GM12878 (cell line): ENCODE measurements at regions not wholly inside any gene's neighbourhood (a gene's known extent, or its start where the extent isn't known, plus 50 kb on each side); places are given as distances from the start of the nearest gene placed in this dataset.

Experiments
- ATAC-seq: fragments of 200-7000 bp; cut with Tn5 transposase; 3 replicates; pipeline ENCODE4 v1.9.1; 2020; ENCODE audit warnings: mild to moderate bottlenecking, moderate library complexity
- BruUV-seq: library from RNA; stranded (reverse); fragments of 400-500 nt; replicated peaks from 2 replicates; lab custom pipeline; 2021; lab: Mats Ljungman, UMichigan
- CTCF ChIA-PET: fragments of 300-600 bp; sonication (Branson Sonifier 250); formaldehyde crosslinking; extraction: SDS; loops from one replicate; lab custom pipeline; 2021; ENCODE audit warnings: inconsistent platforms; lab: Yijun Ruan, JAX
- POLR2A ChIA-PET: fragments of 350-600 bp; formaldehyde crosslinking; extraction: SDS; loops from one replicate; lab custom pipeline; 2021; ENCODE audit warnings: inconsistent platforms; lab: Charles Lee
- RAD21 ChIA-PET: fragments of 300-600 bp; sonication (Branson Sonifier 250); formaldehyde crosslinking; loops from one replicate; lab custom pipeline; 2023; ENCODE audit warnings: antibody characterized with exemption; ENCODE audit not compliant: unreplicated experiment; lab: Charles Lee
- SMC1A ChIA-PET: fragments of 300-600 bp; sonication (Branson Sonifier 250); formaldehyde crosslinking; loops from one replicate; lab custom pipeline; 2023; ENCODE audit not compliant: unreplicated experiment, uncharacterized antibody; lab: Charles Lee
- DNase-seq: peaks from one replicate; pipeline ENCODE4 v3.0.0-alpha.2; 2011; ENCODE audit warnings: low read depth, low spot score
- FAIRE-seq: peaks from 3 replicates; lab custom pipeline; 2011; peaks lifted over from hg19 to GRCh38; lab: Jason Lieb, UNC
- H2AFZ ChIP-seq: 2 replicates; pipeline ENCODE4 v1.6.0; 2011; ENCODE audit warnings: low read depth, low read length, control low read depth; ENCODE audit not compliant: control insufficient read depth
- H3K27ac ChIP-seq: 2 replicates; pipeline ENCODE4 v1.5.1; 2011; ENCODE audit warnings: control low read depth; ENCODE audit not compliant: control insufficient read depth, insufficient read depth
- H3K27me3 ChIP-seq, 2 experiments: replicated peaks in 1 of 2; 2 replicates each; pipeline versions ENCODE4 v1.6.0 to v1.6.1; 2011; ENCODE audit warnings: low read length in 1 of 2; ENCODE audit not compliant: control insufficient read depth in 2 of 2, insufficient read depth in 2 of 2
- H3K36me3 ChIP-seq, 2 experiments: 2 replicates each; pipeline ENCODE4 v1.5.1; 2011; ENCODE audit warnings: low read length in 1 of 2; ENCODE audit not compliant: control insufficient read depth in 2 of 2, insufficient read depth in 2 of 2
- H3K4me1 ChIP-seq: 2 replicates; pipeline ENCODE4 v1.6.1; 2011; ENCODE audit warnings: mild to moderate bottlenecking, low read length, moderate library complexity, mixed read lengths; ENCODE audit not compliant: control insufficient read depth, insufficient read depth
- H3K4me2 ChIP-seq: 2 replicates; pipeline ENCODE4 v1.6.0; 2011; ENCODE audit warnings: control low read depth; ENCODE audit not compliant: control insufficient read depth, insufficient read depth
- H3K4me3 ChIP-seq: fragments of 200-600 bp; sonication (generic); 2 replicates; pipeline ENCODE4 v1.5.1; 2016
- H3K79me2 ChIP-seq: 2 replicates; pipeline ENCODE4 v1.6.0; 2011; ENCODE audit warnings: low read length; ENCODE audit not compliant: control insufficient read depth, insufficient read depth
- H3K9ac ChIP-seq: 2 replicates; pipeline ENCODE4 v1.8.0; 2011; ENCODE audit warnings: low read length, control low read depth, mixed read lengths; ENCODE audit not compliant: control insufficient read depth, insufficient read depth
- H3K9me3 ChIP-seq: replicated peaks from 3 replicates; pipeline ENCODE4 v1.5.1; 2011; ENCODE audit warnings: mild to moderate bottlenecking, low read length; ENCODE audit not compliant: control insufficient read depth, insufficient read depth
- H4K20me1 ChIP-seq: 2 replicates; pipeline ENCODE4 v1.6.0; 2011; ENCODE audit not compliant: control insufficient read depth, insufficient read depth
- CHD4 ChIP-seq: fragments of 200-600 bp; sonication (generic); IDR thresholded peaks from 2 replicates; pipeline ENCODE4 v1.6.1; 2016; ENCODE audit warnings: mild to moderate bottlenecking
- ETV6 ChIP-seq, 2 experiments: fragments of 450-650 bp in 1 of 2; IDR thresholded peaks in 1 of 2; conservative IDR thresholded peaks in 1 of 2; 2 replicates each; pipeline ENCODE4 v1.6.1; 2014; ENCODE audit warnings: antibody characterized with exemption in 1 of 2, borderline replicate concordance in 1 of 2, low read depth in 1 of 2, mild to moderate bottlenecking in 1 of 2, moderate library complexity in 1 of 2
- IKZF2 ChIP-seq, 2 experiments: fragments of 450-650 bp; IDR thresholded peaks; 2 replicates each; pipeline ENCODE4 v1.6.1; 2017; ENCODE audit warnings: mild to moderate bottlenecking in 2 of 2, moderate library complexity in 2 of 2
- IRF4 ChIP-seq: IDR thresholded peaks from 2 replicates; pipeline ENCODE4 v1.6.1; 2011; ENCODE audit warnings: low read depth, low read length
- KLF5 ChIP-seq: fragments of 450-650 bp; IDR thresholded peaks from 2 replicates; pipeline ENCODE4 v1.6.1; 2014; ENCODE audit warnings: mild to moderate bottlenecking; ENCODE audit not compliant: partially characterized antibody
- MEF2B ChIP-seq: fragments of 450-650 bp; IDR thresholded peaks from 2 replicates; pipeline ENCODE4 v1.6.1; 2018; ENCODE audit warnings: mild to moderate bottlenecking, moderate library complexity; ENCODE audit not compliant: partially characterized antibody, poor library complexity, severe bottlenecking
- NBN ChIP-seq: fragments of 450-650 bp; IDR thresholded peaks from 2 replicates; pipeline ENCODE4 v1.6.1; 2016
- NFIC ChIP-seq: IDR thresholded peaks from 2 replicates; pipeline ENCODE4 v1.6.1; 2012; ENCODE audit warnings: low read depth, mild to moderate bottlenecking, inconsistent platforms, low read length, moderate library complexity
- TARDBP ChIP-seq: IDR thresholded peaks from 2 replicates; pipeline ENCODE4 v1.6.1; 2016; ENCODE audit warnings: borderline replicate concordance
- ZNF622 ChIP-seq: fragments of 450-650 bp; IDR thresholded peaks from 2 replicates; pipeline ENCODE4 v1.6.1; 2017; ENCODE audit warnings: mild to moderate bottlenecking, inconsistent platforms
- WGBS: methylation state at CpG from one replicate; pipeline ENCODE4 v1.1.6; 2016; ENCODE audit warnings: low lambda C conversion rate; ENCODE audit not compliant: insufficient replicate concordance, insufficient coverage; ENCODE audit errors: missing lambda C conversion rate; 5-methylcytosine and 5-hydroxymethylcytosine counted together
- in situ Hi-C: fragments of 300-500 bp; cut with MboI; formaldehyde crosslinking; loops from 9 replicates; pipeline ENCODE4 v1.14.3; 2018; ENCODE audit warnings: mixed read lengths
- intact Hi-C: fragments of 100-400 bp; cut with micrococcal nuclease; formaldehyde crosslinking; loops from one replicate; pipeline ENCODE4 v1.14.2; 2022; ENCODE audit not compliant: unreplicated experiment
- TF ChIP-seq, protein P1 (sequence below): fragments of 450-650 bp; formaldehyde crosslinking; IDR thresholded peaks from 2 replicates; pipeline ENCODE4 v1.4.0; 2022; ENCODE audit warnings: mild to moderate bottlenecking, moderate library complexity

DNA sequence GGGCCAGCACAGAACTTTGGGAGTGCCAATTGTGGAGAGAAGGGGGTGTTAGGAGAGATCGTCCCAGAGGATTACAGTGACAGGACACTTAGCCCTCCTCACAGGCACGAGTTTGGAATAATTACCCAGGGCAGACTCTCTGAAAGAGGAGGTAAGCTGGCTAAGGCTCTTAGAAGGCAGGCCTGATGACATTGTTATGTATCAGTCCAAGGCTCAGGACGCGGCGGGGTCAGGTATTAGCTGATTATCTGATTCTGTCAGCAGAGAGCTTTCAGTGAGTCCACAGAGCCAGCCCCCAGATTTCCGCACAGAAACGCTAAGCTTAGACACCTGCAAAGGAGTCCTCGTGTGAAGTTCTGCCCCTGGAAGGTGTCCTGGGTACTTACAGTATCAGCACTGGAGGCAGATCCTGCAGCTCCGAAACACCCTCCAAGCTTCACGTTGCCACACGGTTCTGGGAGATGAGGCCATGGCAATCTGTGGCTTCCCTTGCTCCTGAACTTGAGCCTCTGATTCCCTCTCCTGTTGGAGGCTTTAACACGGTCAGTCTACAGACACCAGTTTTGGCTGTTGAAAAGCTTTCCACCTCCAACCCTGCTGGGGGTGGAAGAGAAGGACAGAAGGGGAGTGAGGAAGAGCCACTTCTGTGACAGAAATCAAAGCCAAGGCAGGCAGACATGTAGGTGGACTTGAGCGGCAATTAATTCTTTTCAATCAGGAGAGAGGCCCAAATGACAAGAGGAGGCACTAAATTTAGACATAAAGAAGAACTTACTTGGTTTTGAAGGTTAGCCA lies 123.6 kb upstream of the CADM1 start:
- Histone ChIP-seq H3K9me3 (no peaks in the 10 kb centered on the region), H3K4me2 (no peak overlapping the region), H3K9ac (no peak overlapping the region), H3K4me3 (no peak overlapping the region), H3K4me1 (no peaks in the 10 kb centered on the region), H3K27me3 (peaks cover 0 to 2% of the 10 kb centered on the region in 2 experiments; a peak in 1 of 4 replicates), H2AFZ (no peak overlapping the region), H3K36me3 (no peaks in the 10 kb centered on the region), H3K27ac (no peak overlapping the region), H3K79me2 (no peaks in the 10 kb centered on the region), H4K20me1 (no peaks in the 10 kb centered on the region)
- BruUV-seq = no TSS peak
- ChIA-PET CTCF (no interaction called here), POLR2A (no interaction called here), SMC1A (no interaction called here), RAD21 (no interaction called here)
- no peak for DNase-seq
- FAIRE-seq = no peak
- in situ Hi-C loops (no loop called here), intact Hi-C loops (no loop called here)
- TF ChIP-seq, protein P1, sequence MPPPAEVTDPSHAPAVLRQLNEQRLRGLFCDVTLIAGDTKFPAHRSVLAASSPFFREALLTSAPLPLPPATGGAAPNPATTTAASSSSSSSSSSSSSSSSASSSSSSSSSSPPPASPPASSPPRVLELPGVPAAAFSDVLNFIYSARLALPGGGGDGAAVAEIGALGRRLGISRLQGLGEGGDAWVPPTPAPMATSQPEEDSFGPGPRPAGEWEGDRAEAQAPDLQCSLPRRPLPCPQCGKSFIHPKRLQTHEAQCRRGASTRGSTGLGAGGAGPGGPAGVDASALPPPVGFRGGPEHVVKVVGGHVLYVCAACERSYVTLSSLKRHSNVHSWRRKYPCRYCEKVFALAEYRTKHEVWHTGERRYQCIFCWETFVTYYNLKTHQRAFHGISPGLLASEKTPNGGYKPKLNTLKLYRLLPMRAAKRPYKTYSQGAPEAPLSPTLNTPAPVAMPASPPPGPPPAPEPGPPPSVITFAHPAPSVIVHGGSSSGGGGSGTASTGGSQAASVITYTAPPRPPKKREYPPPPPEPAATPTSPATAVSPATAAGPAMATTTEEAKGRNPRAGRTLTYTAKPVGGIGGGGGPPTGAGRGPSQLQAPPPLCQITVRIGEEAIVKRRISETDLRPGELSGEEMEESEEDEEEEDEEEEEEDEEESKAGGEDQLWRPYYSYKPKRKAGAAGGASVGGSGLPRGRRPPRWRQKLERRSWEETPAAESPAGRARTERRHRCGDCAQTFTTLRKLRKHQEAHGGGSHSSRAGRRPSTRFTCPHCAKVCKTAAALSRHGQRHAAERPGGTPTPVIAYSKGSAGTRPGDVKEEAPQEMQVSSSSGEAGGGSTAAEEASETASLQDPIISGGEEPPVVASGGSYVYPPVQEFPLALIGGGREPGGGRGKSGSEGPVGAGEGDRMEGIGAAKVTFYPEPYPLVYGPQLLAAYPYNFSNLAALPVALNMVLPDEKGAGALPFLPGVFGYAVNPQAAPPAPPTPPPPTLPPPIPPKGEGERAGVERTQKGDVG (CRISPR knock-in tag) = no peak
- TF ChIP-seq KLF5 (no peak), NFIC (no peak), ZNF622 (no peak), MEF2B (no peak), IKZF2 (IDR thresholded peaks at IDR 0.05) (no peak), IRF4 (no peak), TARDBP (no peak), CHD4 (no peak), NBN (no peak), ETV6 (conservative IDR thresholded peaks at IDR 0.05 in 1 of 2, IDR thresholded peaks at IDR 0.05 in 1 of 2; ENCODE audit: borderline replicate concordance in 1 of 2, low read depth in 1 of 2) (no peak)
- 57% methylated on average over 13 of the region's 13 CpGs for WGBS
- ATAC-seq = no peak
